Tibial artery (tissue), 4 donors: ENCODE measurements at regions not wholly inside any gene's neighbourhood (a gene's known extent, or its start where the extent isn't known, plus 50 kb on each side); places are given as distances from the start of the nearest gene placed in this dataset.

Source experiments
- DNase-seq, 2 donors: peaks; one replicate each; pipeline ENCODE4 v3.0.0-alpha.2; 2019
- H3K27ac ChIP-seq, 2 donors: fragments of 200-600 bp; sonication (generic) in 1 of 2; 1 replicate in 1 of 2; 2 replicates in 1 of 2; pipeline ENCODE4 v1.5.1; 2018 to 2019; ENCODE audit warnings: mild to moderate bottlenecking in 1 of 2
- H3K27me3 ChIP-seq, 2 donors: fragments of 200-600 bp; sonication (generic) in 1 of 2; one replicate each; pipeline versions ENCODE4 v1.5.1 to v1.6.0; 2016 to 2019
- H3K36me3 ChIP-seq, 3 donors: fragments of 200-600 bp; sonication (generic) in 2 of 3; one replicate each; pipeline ENCODE4 v1.5.1; 2016 to 2019; ENCODE audit warnings: mild to moderate bottlenecking in 2 of 3
- H3K4me1 ChIP-seq, 4 donors: fragments of 200-600 bp; sonication (generic) in 2 of 4; 1 replicate in 3 of 4; 2 replicates in 1 of 4; pipeline ENCODE4 v1.5.1; 2016 to 2019
- H3K4me3 ChIP-seq, 2 donors: fragments of 200-600 bp; sonication (generic) in 1 of 2; 1 replicate in 1 of 2; 2 replicates in 1 of 2; pipeline ENCODE4 v1.5.1; 2018 to 2019; ENCODE audit warnings: mild to moderate bottlenecking in 2 of 2
- H3K9me3 ChIP-seq, 3 donors: fragments of 200-600 bp; sonication (generic) in 1 of 3; one replicate each; pipeline ENCODE4 v1.5.1; 2016 to 2019
- CTCF ChIP-seq, 2 experiments: fragments of 200-600 bp in 1 of 2; fragments of 450-650 bp in 1 of 2; IDR thresholded peaks; one replicate each; pipeline ENCODE4 v1.5.1; 2017 to 2019; ENCODE audit warnings: antibody characterized with exemption in 2 of 2, mild to moderate bottlenecking in 1 of 2, moderate library complexity in 1 of 2
- intact Hi-C: fragments of 100-400 bp; cut with DNase I; formaldehyde crosslinking; loops from one replicate; pipeline ENCODE4 v1.15.0; 2023; ENCODE audit warnings: low total_unique reads

GRCh38 chr6:170074907-170075306 is 216.0 kb downstream of the DLL1 start:
- Histone ChIP-seq H3K27me3 (no peaks in the 10 kb centered on the region), H3K4me3 (no peak overlapping the region), H3K27ac (no peak overlapping the region), H3K9me3 (no peaks in the 10 kb centered on the region), H3K36me3 (no peaks in the 10 kb centered on the region), H3K4me1 (no peaks in the 10 kb centered on the region)
- intact Hi-C loops: no loop called here
- TF ChIP-seq CTCF (IDR thresholded peaks at IDR 0.05): no peak
- peak in 1 of 2 donors; percentile 45 for DNase-seq

- Histone ChIP-seq H3K4me1 (no peaks in the 10 kb centered on the region), H3K27me3 (no peaks in the 10 kb centered on the region), H3K9me3 (peaks cover 0 to 3% (median 3%) of the 10 kb centered on the region in 3 donors), H3K4me3 (no peak overlapping the region), H3K36me3 (no peaks in the 10 kb centered on the region), H3K27ac (no peak overlapping the region)
- DNase-seq: peak in 1 of 2 donors; percentile 25
- intact Hi-C loops: no loop called here
- no peak for TF ChIP-seq CTCF (IDR thresholded peaks at IDR 0.05)
Observed at GRCh38 chr6:170074435-170074834, 216.4 kb downstream of the DLL1 start.

GRCh38 chr6:170073846-170074245 is 217.0 kb downstream of the DLL1 start:
- Histone ChIP-seq H3K36me3 (no peaks in the 10 kb centered on the region), H3K27me3 (no peaks in the 10 kb centered on the region), H3K4me1 (no peaks in the 10 kb centered on the region), H3K9me3 (peaks cover 0 to 9% (median 6%) of the 10 kb centered on the region in 3 donors), H3K4me3 (no peak overlapping the region), H3K27ac (no peak overlapping the region)
- peak in 1 of 2 donors; percentile 28 for DNase-seq
- no peak for TF ChIP-seq CTCF (IDR thresholded peaks at IDR 0.05)
- intact Hi-C loops: no loop called here

- peaks cover 0 to 9% of the 10 kb centered on the region in 2 donors for H3K27me3 ChIP-seq
- H3K4me3 ChIP-seq: no peak overlapping the region
- peaks cover 0 to 9% (median 6%) of the 10 kb centered on the region in 3 donors for H3K9me3 ChIP-seq
- no peak overlapping the region for H3K27ac ChIP-seq
- intact Hi-C loops: no loop called here
- H3K36me3 ChIP-seq: no peaks in the 10 kb centered on the region
- no peak for TF ChIP-seq CTCF (IDR thresholded peaks at IDR 0.05)
- H3K4me1 ChIP-seq: no peaks in the 10 kb centered on the region
- DNase-seq: no peak
Observed at GRCh38 chr6:170072246-170072645, 218.6 kb downstream of the DLL1 start.

- TF ChIP-seq CTCF (IDR thresholded peaks at IDR 0.05): no peak
- H3K27me3 ChIP-seq: peaks cover 0 to 19% of the 10 kb centered on the region in 2 donors
Observed at GRCh38 chr6:170069611-170070010, 221.3 kb downstream of the DLL1 start.

GRCh38 chr6:170068496-170068895 is 222.4 kb downstream of the DLL1 start:
- intact Hi-C loops: no loop called here

More at GRCh38 chr6:170069611-170070010, 221.3 kb downstream of the DLL1 start:
- Histone ChIP-seq H3K9me3 (peaks cover 0 to 9% (median 6%) of the 10 kb centered on the region in 3 donors), H3K4me3 (no peak overlapping the region), H3K36me3 (no peaks in the 10 kb centered on the region), H3K27ac (no peak overlapping the region), H3K4me1 (no peaks in the 10 kb centered on the region)
- intact Hi-C loops: no loop called here
- DNase-seq: no peak

More at GRCh38 chr6:170068496-170068895, 222.4 kb downstream of the DLL1 start:
- Histone ChIP-seq H3K36me3 (no peaks in the 10 kb centered on the region), H3K9me3 (peaks cover 0 to 9% (median 6%) of the 10 kb centered on the region in 3 donors), H3K27me3 (peaks cover 0 to 19% of the 10 kb centered on the region in 2 donors), H3K4me3 (no peak overlapping the region), H3K27ac (no peak overlapping the region), H3K4me1 (no peaks in the 10 kb centered on the region)
- DNase-seq: peak; percentile 13 to 53
- no peak for TF ChIP-seq CTCF (IDR thresholded peaks at IDR 0.05)
